Fibroblast of lung (primary cell): ENCODE measurements at regions not wholly inside any gene's neighbourhood (a gene's known extent, or its start where the extent isn't known, plus 50 kb on each side); places are given as distances from the start of the nearest gene placed in this dataset.

Source experiments
- CTCF ChIP-seq, 2 donors: IDR thresholded peaks in 1 of 2; conservative IDR thresholded peaks in 1 of 2; 1 replicate in 1 of 2; 2 replicates in 1 of 2; pipeline ENCODE4 v1.5.1; 2011 to 2012; ENCODE audit warnings: low read length in 2 of 2, control low read depth in 1 of 2, inconsistent platforms in 1 of 2, low read depth in 1 of 2, mild to moderate bottlenecking in 1 of 2
- EZH2 ChIP-seq: IDR thresholded peaks from 2 replicates; pipeline ENCODE4 v1.5.1; 2012; ENCODE audit warnings: low read length, control low read depth, mild to moderate bottlenecking; ENCODE audit errors: missing control alignments

GRCh38 chr2:192467953-192468660 lies 273.4 kb upstream of the TMEFF2 start:
- TF ChIP-seq CTCF (conservative IDR thresholded peaks at IDR 0.05 in 1 of 2, IDR thresholded peaks at IDR 0.05 in 1 of 2; ENCODE audit: low read depth in 1 of 2, low read length in 2 of 2) (no peak), EZH2 (no peak)
